ENCODE measurements at regions not wholly inside any gene's neighbourhood (a gene's known extent, or its start where the extent isn't known, plus 50 kb on each side); places are given as distances from the start of the nearest gene placed in this dataset.

- TF ChIP-seq CTCF (IDR thresholded peaks at IDR 0.05; ENCODE audit: low read depth, low read length, missing control alignments), result no peak
- DNase-seq (ENCODE audit: extremely low read depth, low read depth), result no peak
These were observed 144.6 kb upstream of the VEPH1 start for GRCh38 chr3:157647820-157648219.

GRCh38 chr3:157639756-157640426 is 136.7 kb upstream of the VEPH1 start:
- H3K4me3 ChIP-seq (replicated peaks; ENCODE audit: low read depth, low read length), result no peak overlapping the region
- DNase-seq (ENCODE audit: extremely low read depth, low read depth), result no peak
- TF ChIP-seq CTCF (IDR thresholded peaks at IDR 0.05; ENCODE audit: low read depth, low read length, missing control alignments), result no peak

More at GRCh38 chr3:157647820-157648219, 144.6 kb upstream of the VEPH1 start:
- no peak overlapping the region for H3K4me3 ChIP-seq (replicated peaks; ENCODE audit: low read depth, low read length)

GRCh38 chr3:157637866-157638265 is 134.7 kb upstream of the VEPH1 start:
- TF ChIP-seq CTCF (IDR thresholded peaks at IDR 0.05; ENCODE audit: low read depth, low read length, missing control alignments), result no peak
- H3K4me3 ChIP-seq (replicated peaks; ENCODE audit: low read depth, low read length), result no peak overlapping the region
- no peak for DNase-seq (ENCODE audit: extremely low read depth, low read depth)

- TF ChIP-seq CTCF (IDR thresholded peaks at IDR 0.05; ENCODE audit: low read depth, low read length, missing control alignments), result no peak
- no peak for DNase-seq (ENCODE audit: extremely low read depth, low read depth)
- H3K4me3 ChIP-seq (replicated peaks; ENCODE audit: low read depth, low read length), result no peak overlapping the region
These were observed 130.0 kb upstream of the VEPH1 start for GRCh38 chr3:157633241-157633640.

- DNase-seq (ENCODE audit: extremely low read depth, low read depth), result no peak
- TF ChIP-seq CTCF (IDR thresholded peaks at IDR 0.05; ENCODE audit: low read depth, low read length, missing control alignments), result no peak
- no peak overlapping the region for H3K4me3 ChIP-seq (replicated peaks; ENCODE audit: low read depth, low read length)
These were observed 128.9 kb upstream of the VEPH1 start for GRCh38 chr3:157632075-157632474.

GRCh38 chr3:157631478-157631877 is 128.3 kb upstream of the VEPH1 start:
- no peak for TF ChIP-seq CTCF (IDR thresholded peaks at IDR 0.05; ENCODE audit: low read depth, low read length, missing control alignments)
- DNase-seq (ENCODE audit: extremely low read depth, low read depth), result no peak
- no peak overlapping the region for H3K4me3 ChIP-seq (replicated peaks; ENCODE audit: low read depth, low read length)

- DNase-seq (ENCODE audit: extremely low read depth, low read depth), result no peak
- TF ChIP-seq CTCF (IDR thresholded peaks at IDR 0.05; ENCODE audit: low read depth, low read length, missing control alignments), result no peak
- no peak overlapping the region for H3K4me3 ChIP-seq (replicated peaks; ENCODE audit: low read depth, low read length)
These were observed 123.6 kb upstream of the VEPH1 start for GRCh38 chr3:157626817-157627216.
